Inflammatory macrophage treated with lipopolysaccharide for 4 hours (primary cell): ENCODE measurements at regions not wholly inside any gene's neighbourhood (a gene's known extent, or its start where the extent isn't known, plus 50 kb on each side); places are given as distances from the start of the nearest gene placed in this dataset.
"Not testable (repeated sequence)": the region's sequence is repeated elsewhere in the genome, so short reads cannot be mapped to it uniquely, and the experiment has no call there.

ENCODE experiments used
- DNase-seq: peaks from one replicate; pipeline ENCODE4 v3.0.0-alpha.2; 2020

GRCh38 chrX:7372825-7373525 lies 225.0 kb upstream of the PUDP start:
- DNase-seq, result peak; percentile 60

DNA sequence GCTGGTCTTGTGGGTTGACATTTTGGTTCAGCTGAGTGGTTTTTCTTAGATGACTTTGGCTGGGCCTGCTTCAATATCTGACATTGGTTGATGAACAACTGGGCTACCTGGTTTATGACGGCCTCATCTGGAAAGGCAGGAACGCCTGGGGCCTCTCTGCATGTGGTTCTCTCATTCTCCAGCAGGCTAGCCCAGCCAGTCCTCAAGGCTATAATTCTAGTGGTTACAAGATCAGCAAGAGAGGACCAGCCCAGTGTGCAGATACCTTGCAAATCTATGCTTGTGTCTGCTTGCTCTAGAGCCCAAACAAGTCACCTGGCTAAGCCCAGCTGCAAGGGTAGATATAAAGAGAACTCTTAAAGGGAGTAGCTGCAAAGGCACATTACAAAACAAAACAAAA lies 214.2 kb upstream of the PUDP start:
- DNase-seq, result no peak

GRCh38 chrX:7351926-7352325 lies 204.0 kb upstream of the PUDP start:
- no peak for DNase-seq

GRCh38 chrX:7347465-7347864 lies 199.5 kb upstream of the PUDP start:
- no peak for DNase-seq

DNA sequence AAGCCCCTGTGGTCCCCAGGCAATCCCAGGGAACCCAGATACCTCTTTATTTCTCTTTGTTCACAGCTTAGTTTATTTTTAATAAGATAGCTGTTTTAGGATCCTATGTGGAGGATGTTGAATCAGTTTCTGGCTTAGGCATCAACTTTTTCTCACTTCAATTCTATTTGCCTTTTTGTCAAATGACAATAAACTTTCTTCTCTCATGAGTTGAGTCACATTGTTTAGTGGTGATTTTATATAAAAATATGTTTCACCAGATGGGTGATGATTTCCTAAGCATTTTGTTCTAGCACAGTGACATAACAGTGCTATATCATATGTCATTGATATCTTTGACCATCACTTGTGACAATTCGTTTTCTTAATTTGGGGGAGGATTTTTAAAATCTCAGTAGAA lies 198.1 kb upstream of the PUDP start:
- no peak for DNase-seq

DNA sequence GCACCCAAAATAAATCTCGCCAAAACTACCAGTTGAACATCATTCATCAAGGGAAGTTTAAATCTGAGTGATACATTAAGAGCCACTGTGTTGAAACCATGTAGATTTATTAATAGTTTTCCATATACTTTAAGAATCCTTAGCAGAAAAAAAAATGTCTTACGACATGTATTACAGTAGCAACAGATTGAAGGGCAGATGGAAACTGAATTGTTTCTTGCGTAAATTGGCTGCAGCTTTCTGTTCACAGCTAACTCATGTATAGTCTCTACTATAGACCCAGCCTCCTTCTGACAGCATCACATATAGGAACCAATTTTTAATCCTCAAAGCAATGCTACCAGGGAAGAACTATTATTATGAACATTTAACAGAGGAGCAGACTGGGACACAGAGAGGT lies 195.2 kb upstream of the PUDP start:
- no peak for DNase-seq

- not testable (repeated sequence) for DNase-seq
Observed at GRCh38 chrX:7335816-7336362, 187.9 kb upstream of the PUDP start.

- no peak for DNase-seq
Observed at GRCh38 chrX:7334253-7334935, 186.4 kb upstream of the PUDP start.

GRCh38 chrX:7330971-7331746 lies 183.2 kb upstream of the PUDP start:
- DNase-seq, result no peak

DNA sequence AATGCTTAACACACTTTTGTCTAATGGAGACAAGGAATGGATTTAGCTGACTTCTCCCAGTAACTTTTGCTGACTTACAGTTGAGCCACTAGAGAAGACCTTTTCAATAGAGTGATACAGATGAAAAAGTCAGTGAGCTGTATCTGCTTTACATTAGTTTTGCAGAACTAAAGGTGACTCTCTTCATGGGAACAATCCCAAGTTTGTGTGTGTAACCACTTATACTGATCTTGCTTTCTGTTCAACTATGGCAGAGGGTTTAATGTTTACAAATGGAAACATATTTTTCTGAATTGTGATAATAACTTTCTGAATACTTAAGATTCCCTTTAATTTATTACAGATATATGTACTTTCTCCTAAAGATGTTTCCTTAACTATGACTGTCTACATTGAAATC lies 182.6 kb upstream of the PUDP start:
- DNase-seq, result no peak

GRCh38 chrX:7318661-7319060 lies 170.7 kb upstream of the PUDP start:
- DNase-seq, result no peak

GRCh38 chrX:7318241-7318640 lies 170.3 kb upstream of the PUDP start:
- no peak for DNase-seq

- no peak for DNase-seq
Observed at GRCh38 chrX:7316887-7317286, 168.9 kb upstream of the PUDP start.

- no peak for DNase-seq
Observed at GRCh38 chrX:7316280-7316679, 168.3 kb upstream of the PUDP start.

GRCh38 chrX:7314425-7314824 lies 166.5 kb upstream of the PUDP start:
- DNase-seq, result no peak

GRCh38 chrX:7307720-7308119 lies 159.8 kb upstream of the PUDP start:
- DNase-seq, result no peak

DNA sequence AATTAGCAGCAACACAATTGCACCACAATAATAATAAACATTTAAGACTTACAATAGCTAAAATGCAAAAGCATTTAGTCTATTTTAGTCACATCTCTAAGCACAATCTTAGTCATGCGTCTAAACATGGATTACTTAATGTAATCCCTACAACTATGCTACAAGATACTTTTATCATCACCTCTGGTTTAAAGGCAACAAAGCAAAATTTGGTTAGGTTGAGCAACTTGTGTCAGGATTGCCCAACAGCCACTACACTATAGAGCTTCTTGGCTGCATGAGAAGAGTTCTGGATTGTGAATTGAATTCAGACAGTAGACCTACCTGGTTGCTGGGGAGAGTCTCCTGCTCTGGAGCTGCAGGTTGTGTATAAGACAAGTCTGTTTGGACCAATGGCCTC lies 146.5 kb upstream of the PUDP start:
- no peak for DNase-seq

DNA sequence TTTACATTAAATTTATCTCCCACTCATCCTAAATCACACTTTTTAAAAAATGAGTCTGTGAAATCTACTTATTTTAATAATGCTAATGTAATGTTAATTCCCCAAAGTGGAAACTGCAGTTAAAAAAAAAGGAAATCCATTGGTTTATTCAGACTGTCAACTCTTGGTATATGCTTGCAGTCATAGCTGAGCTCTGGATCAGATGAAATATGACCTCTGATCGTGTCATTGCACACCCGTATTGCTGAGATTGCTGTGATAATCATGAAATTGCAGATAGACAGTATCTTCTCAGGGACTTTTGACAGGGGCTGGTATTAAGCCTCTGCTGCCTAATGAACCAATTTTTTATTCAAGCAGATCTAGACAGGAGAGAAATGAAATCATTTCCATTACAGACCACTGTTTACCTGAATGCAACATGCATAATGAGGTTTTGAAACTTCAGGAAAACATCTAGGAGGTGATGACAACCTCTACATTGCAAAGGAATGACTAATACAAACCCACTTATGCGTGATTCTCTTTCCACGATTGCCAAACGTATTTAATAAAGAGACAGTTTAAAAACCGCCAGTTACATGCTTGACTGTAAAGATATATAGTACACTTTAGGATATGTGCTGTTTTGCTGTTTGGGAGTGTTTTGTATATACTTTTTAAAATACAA lies 138.3 kb upstream of the PUDP start:
- no peak for DNase-seq

GRCh38 chrX:7285765-7286164 lies 137.8 kb upstream of the PUDP start:
- DNase-seq, result no peak

DNA sequence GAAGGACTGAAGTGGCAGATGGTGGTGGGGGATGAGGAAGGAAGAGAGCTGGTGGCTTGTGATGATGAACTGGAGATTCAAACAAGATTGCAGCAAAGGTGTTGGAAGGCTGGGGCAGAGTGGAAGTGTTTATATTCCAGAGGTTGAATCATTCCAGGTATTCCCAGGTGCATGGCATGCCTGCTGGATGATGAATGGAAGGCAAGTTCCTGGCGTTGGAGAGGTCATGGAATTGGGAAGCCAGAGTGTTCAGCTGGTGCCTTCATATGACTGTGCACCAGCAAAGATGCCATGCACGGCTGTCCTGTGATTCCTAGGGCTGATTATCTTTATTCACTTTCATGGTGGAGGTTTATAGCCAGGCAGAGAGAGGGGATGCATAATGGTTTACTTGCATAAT lies 135.8 kb upstream of the PUDP start:
- no peak for DNase-seq

DNA sequence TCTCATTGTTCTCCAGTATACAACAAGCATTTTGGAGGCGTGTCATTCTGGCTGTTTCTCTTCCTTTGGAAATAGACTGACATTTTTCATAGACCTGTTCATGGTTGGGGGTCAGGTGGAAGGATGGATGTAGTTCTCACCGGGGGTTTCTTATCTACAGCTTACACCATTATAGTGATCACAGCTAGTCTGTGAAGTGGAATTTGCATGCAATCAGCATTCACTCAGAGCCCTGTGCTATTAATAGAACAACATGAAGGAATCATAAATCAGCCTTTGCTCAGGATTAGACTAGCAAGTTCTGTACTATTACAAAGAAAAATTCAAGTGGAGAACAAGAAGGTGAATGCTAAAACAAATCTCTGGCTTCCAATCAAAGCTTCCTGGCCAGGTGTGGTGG lies 132.6 kb upstream of the PUDP start:
- DNase-seq, result no peak

GRCh38 chrX:7272346-7272745 lies 124.4 kb upstream of the PUDP start:
- DNase-seq, result no peak

GRCh38 chrX:7270933-7271332 lies 123.0 kb upstream of the PUDP start:
- no peak for DNase-seq
